ENCODE measurements at regions not wholly inside any gene's neighbourhood (a gene's known extent, or its start where the extent isn't known, plus 50 kb on each side); places are given as distances from the start of the nearest gene placed in this dataset.

DNA sequence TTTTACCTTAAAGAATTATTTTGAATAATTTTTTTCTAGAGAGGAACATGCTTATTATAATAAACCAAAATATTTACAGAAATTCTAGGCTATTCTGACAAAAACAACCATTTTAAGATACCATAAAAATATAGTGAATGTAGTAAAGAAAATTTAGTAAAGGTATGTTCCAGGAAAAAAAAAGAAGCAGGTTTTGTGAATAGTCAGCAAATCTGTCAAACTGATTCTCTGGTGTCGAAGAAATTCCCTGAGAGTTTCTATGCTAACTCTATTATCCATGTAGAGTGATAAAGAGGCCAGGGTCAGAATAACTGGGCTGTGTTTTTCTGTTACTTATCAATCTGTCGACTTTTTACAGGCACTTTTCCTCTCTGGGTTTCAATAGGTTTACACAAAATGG, 459.2 kb downstream of the KIF4B start:
- no peak overlapping the region for H3K4me3 ChIP-seq (ENCODE audit: low read length)
- TF ChIP-seq, protein P1, sequence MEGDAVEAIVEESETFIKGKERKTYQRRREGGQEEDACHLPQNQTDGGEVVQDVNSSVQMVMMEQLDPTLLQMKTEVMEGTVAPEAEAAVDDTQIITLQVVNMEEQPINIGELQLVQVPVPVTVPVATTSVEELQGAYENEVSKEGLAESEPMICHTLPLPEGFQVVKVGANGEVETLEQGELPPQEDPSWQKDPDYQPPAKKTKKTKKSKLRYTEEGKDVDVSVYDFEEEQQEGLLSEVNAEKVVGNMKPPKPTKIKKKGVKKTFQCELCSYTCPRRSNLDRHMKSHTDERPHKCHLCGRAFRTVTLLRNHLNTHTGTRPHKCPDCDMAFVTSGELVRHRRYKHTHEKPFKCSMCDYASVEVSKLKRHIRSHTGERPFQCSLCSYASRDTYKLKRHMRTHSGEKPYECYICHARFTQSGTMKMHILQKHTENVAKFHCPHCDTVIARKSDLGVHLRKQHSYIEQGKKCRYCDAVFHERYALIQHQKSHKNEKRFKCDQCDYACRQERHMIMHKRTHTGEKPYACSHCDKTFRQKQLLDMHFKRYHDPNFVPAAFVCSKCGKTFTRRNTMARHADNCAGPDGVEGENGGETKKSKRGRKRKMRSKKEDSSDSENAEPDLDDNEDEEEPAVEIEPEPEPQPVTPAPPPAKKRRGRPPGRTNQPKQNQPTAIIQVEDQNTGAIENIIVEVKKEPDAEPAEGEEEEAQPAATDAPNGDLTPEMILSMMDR (conservative IDR thresholded peaks at IDR 0.05; ENCODE audit: low read depth, low read length) = no peak
- no peak for DNase-seq (ENCODE audit: low read depth)

GRCh38 chr5:155475318-155475717, 461.8 kb downstream of the KIF4B start:
- TF ChIP-seq, protein P1 (conservative IDR thresholded peaks at IDR 0.05; ENCODE audit: low read depth, low read length) = no peak
- DNase-seq (ENCODE audit: low read depth) = no peak
- H3K4me3 ChIP-seq (ENCODE audit: low read length) = no peak overlapping the region

DNA sequence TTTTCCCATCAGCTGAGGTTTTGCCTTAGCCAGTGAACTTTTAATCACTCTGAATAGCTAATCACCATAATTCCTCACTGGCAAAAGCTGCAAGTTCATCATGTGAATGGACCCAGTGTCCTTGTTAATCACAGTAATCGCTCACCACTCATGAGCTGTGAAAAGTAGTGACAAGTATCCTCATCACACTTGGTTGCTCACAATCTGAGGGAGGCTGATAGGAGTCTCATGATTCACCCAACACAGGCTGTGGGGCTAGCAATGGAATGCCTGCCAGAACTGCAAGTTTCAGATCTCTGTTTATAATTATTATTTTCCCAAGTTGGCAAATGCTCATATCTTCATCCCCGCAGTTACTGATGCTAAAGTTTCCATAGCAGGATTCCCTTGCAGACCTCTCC, 467.2 kb downstream of the KIF4B start:
- peak; percentile 100 for DNase-seq (ENCODE audit: low read depth)
- TF ChIP-seq, protein P1 (conservative IDR thresholded peaks at IDR 0.05; ENCODE audit: low read depth, low read length) = no peak
- no peak overlapping the region for H3K4me3 ChIP-seq (ENCODE audit: low read length)

DNA sequence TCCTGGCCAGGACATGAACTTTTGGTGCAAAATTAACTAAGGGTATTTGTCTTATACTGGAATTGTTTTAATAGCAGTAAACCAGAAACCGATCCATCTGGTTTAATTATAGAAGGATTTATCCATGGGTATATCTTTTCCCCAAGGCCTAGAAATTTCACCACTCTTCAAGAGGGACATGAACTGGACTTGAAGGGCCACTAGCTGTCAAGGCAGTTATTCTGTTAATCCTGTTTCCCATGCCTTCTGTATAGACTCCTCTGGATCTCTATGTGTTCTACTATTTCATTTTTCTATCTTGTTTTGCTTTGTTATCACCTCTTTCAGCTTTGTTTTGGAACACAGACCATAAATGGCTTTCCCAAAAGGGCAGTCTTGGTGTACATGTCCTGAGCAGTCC, 467.6 kb downstream of the KIF4B start:
- H3K4me3 ChIP-seq (ENCODE audit: low read length) = no peak overlapping the region
- no peak for DNase-seq (ENCODE audit: low read depth)
- TF ChIP-seq, protein P1 (conservative IDR thresholded peaks at IDR 0.05; ENCODE audit: low read depth, low read length) = no peak

DNA sequence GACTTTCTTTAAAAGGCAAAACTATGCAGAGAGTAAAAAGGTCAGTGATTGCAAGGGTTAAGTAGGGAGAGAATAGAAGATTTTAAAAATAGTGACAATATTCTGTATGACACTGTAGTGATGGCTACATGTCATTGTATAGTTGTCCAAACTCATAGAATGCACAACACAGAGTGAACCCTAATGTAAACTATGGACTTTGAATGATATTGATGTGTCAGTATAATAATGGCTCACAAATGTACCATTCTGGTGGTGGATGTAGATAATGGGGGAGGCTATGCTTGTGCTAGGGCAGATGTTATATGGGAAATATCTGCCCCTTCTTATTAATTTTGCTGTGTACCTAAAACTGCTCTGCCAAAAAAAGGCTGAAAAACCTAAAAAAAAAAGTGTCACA, 468.9 kb downstream of the KIF4B start:
- no peak overlapping the region for H3K4me3 ChIP-seq (ENCODE audit: low read length)
- TF ChIP-seq, protein P1 (conservative IDR thresholded peaks at IDR 0.05; ENCODE audit: low read depth, low read length) = no peak
- DNase-seq (ENCODE audit: low read depth) = no peak

DNA sequence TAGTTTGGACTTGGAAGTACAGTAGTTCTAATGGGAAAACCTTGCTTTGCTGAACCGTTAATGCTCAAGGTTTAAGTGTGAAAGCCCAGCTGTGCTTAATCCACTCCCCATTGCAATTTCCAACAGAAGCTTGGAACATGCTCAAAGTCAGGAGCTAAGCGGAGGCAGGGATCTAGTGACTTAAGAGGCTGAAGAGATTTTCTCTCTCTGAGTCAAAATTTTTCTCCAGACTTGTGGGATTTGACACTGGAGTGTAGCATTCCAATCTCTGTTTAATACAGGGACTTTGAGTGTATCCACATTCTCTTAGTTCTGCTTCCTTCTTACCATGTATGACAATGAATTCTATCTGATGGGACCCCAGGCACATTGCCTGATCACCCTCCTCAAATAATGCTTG, 471.8 kb downstream of the KIF4B start:
- TF ChIP-seq, protein P1 (conservative IDR thresholded peaks at IDR 0.05; ENCODE audit: low read depth, low read length) = no peak
- no peak overlapping the region for H3K4me3 ChIP-seq (ENCODE audit: low read length)
- peak; percentile 97 for DNase-seq (ENCODE audit: low read depth)

GRCh38 chr5:155489949-155490348, 476.4 kb downstream of the KIF4B start:
- DNase-seq (ENCODE audit: low read depth) = no peak
- TF ChIP-seq, protein P1 (conservative IDR thresholded peaks at IDR 0.05; ENCODE audit: low read depth, low read length) = no peak
- no peak overlapping the region for H3K4me3 ChIP-seq (ENCODE audit: low read length)

Measured in retinal pigment epithelial cell (primary cell).